ENCODE measurements at regions not wholly inside any gene's neighbourhood (a gene's known extent, or its start where the extent isn't known, plus 50 kb on each side); places are given as distances from the start of the nearest gene placed in this dataset.

DNA sequence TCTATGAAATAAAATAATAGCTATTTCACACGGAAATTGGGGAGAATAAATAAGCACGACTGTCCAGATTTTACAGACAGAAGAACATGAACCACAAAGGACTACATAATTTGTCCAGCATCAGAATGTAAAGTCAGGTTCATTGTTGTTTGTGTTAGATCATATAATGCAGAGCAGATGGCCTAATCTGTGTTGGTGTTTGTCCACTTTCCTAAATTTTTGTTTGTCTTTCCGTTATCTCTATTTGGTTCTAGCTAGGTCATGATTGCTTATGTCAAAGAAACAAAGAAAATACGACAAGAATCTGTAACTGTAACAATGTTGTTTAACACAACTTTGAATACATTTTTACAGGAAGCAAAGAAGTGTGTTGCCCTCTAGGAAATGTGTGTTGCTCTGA is 75.6 kb upstream of the ANKRD28 start:
- no peak overlapping the region for H3K9ac ChIP-seq (ENCODE audit: insufficient read depth, low read length, poor library complexity, severe bottlenecking)
- intact Hi-C loops (cut with micrococcal nuclease), result no loop called here
- Mint-ChIP-seq H3K4me1 (no peaks in the 10 kb centered on the region), H3K27me3 (ENCODE audit: low read depth in 3 of 3) (peaks cover 0 to 3% (median 0%) of the 10 kb centered on the region in 3 donors), H3K4me3 (no peak overlapping the region), H3K27ac (no peak overlapping the region), H3K36me3 (no peaks in the 10 kb centered on the region), H3K9me3 (peaks cover 5 to 13% (median 10%) of the 10 kb centered on the region in 7 donors)
- WGBS (ENCODE audit: insufficient coverage), result no CpG with 5 or more reads among the region's 4 CpGs
- no peaks in the 10 kb centered on the region for H4K20me1 ChIP-seq (ENCODE audit: insufficient read depth, low read length)
- H3K36me3 ChIP-seq (replicated peaks in 1 of 2; ENCODE audit: control insufficient read depth in 1 of 2, insufficient read depth in 2 of 2, low read length in 2 of 2), result no peaks in the 10 kb centered on the region
- no peak overlapping the region for H3K4me3 ChIP-seq (replicated peaks in 1 of 3; ENCODE audit: low read depth in 2 of 3, low read length in 3 of 3)
- no peaks in the 10 kb centered on the region for H3K79me2 ChIP-seq (ENCODE audit: insufficient read depth, low read length)
- H3K4me2 ChIP-seq (replicated peaks; ENCODE audit: extremely low read depth, low read length, poor library complexity, severe bottlenecking), result no peak overlapping the region
- TF ChIP-seq, protein P1, sequence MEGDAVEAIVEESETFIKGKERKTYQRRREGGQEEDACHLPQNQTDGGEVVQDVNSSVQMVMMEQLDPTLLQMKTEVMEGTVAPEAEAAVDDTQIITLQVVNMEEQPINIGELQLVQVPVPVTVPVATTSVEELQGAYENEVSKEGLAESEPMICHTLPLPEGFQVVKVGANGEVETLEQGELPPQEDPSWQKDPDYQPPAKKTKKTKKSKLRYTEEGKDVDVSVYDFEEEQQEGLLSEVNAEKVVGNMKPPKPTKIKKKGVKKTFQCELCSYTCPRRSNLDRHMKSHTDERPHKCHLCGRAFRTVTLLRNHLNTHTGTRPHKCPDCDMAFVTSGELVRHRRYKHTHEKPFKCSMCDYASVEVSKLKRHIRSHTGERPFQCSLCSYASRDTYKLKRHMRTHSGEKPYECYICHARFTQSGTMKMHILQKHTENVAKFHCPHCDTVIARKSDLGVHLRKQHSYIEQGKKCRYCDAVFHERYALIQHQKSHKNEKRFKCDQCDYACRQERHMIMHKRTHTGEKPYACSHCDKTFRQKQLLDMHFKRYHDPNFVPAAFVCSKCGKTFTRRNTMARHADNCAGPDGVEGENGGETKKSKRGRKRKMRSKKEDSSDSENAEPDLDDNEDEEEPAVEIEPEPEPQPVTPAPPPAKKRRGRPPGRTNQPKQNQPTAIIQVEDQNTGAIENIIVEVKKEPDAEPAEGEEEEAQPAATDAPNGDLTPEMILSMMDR (IDR thresholded peaks at IDR 0.05), result no peak
- no peaks in the 10 kb centered on the region for H3K4me1 ChIP-seq (ENCODE audit: control insufficient read depth in 1 of 2, insufficient read depth in 2 of 2, low read length in 2 of 2)
- H3K27me3 ChIP-seq (ENCODE audit: control insufficient read depth in 2 of 2, insufficient read depth in 2 of 2, low read length in 2 of 2), result no peaks in the 10 kb centered on the region
- peaks cover 0 to 13% of the 10 kb centered on the region in 2 donors for H3K9me3 ChIP-seq (replicated peaks in 1 of 2; ENCODE audit: control insufficient read depth in 1 of 2, insufficient read depth in 1 of 2, low read length in 2 of 2)
- no peak overlapping the region for H3K27ac ChIP-seq (ENCODE audit: low read depth in 1 of 2, low read length in 2 of 2)
- no peak for DNase-seq
- H2AFZ ChIP-seq (ENCODE audit: insufficient read depth, low read depth, low read length, poor library complexity, severe bottlenecking), result no peak overlapping the region

- Histone ChIP-seq H3K9me3 (replicated peaks in 1 of 2; ENCODE audit: control insufficient read depth in 1 of 2, insufficient read depth in 1 of 2, low read length in 2 of 2) (peaks cover 0 to 24% of the 10 kb centered on the region in 2 donors), H2AFZ (ENCODE audit: insufficient read depth, low read depth, low read length, poor library complexity, severe bottlenecking) (no peak overlapping the region), H3K4me2 (replicated peaks; ENCODE audit: extremely low read depth, low read length, poor library complexity, severe bottlenecking) (no peak overlapping the region), H3K27ac (ENCODE audit: low read depth in 1 of 2, low read length in 2 of 2) (no peak overlapping the region), H3K9ac (ENCODE audit: insufficient read depth, low read length, poor library complexity, severe bottlenecking) (no peak overlapping the region), H3K27me3 (ENCODE audit: control insufficient read depth in 2 of 2, insufficient read depth in 2 of 2, low read length in 2 of 2) (no peaks in the 10 kb centered on the region), H3K79me2 (ENCODE audit: insufficient read depth, low read length) (no peaks in the 10 kb centered on the region), H3K36me3 (replicated peaks in 1 of 2; ENCODE audit: control insufficient read depth in 1 of 2, insufficient read depth in 2 of 2, low read length in 2 of 2) (no peaks in the 10 kb centered on the region), H3K4me1 (ENCODE audit: control insufficient read depth in 1 of 2, insufficient read depth in 2 of 2, low read length in 2 of 2) (no peaks in the 10 kb centered on the region), H4K20me1 (ENCODE audit: insufficient read depth, low read length) (no peaks in the 10 kb centered on the region), H3K4me3 (replicated peaks in 1 of 3; ENCODE audit: low read depth in 2 of 3, low read length in 3 of 3) (no peak overlapping the region)
- peaks cover 0 to 3% (median 0%) of the 10 kb centered on the region in 3 donors for H3K27me3 Mint-ChIP-seq (ENCODE audit: low read depth in 3 of 3)
- intact Hi-C loops (cut with micrococcal nuclease), result no loop called here
- H3K36me3 Mint-ChIP-seq, result no peaks in the 10 kb centered on the region
- no peak for DNase-seq
- no CpG with 5 or more reads among the region's 1 CpG for WGBS (ENCODE audit: insufficient coverage)
- TF ChIP-seq, protein P1 (IDR thresholded peaks at IDR 0.05), result no peak
- no peak overlapping the region for H3K4me3 Mint-ChIP-seq
- no peak overlapping the region for H3K27ac Mint-ChIP-seq
- peaks cover 8 to 15% (median 12%) of the 10 kb centered on the region in 7 donors for H3K9me3 Mint-ChIP-seq
- no peaks in the 10 kb centered on the region for H3K4me1 Mint-ChIP-seq
Measured at GRCh38 chr3:15875016-15875689, 77.4 kb upstream of the ANKRD28 start.

All from CD14-positive monocyte (primary cell).